Thoracic aorta (tissue), 2 donors: ENCODE measurements at regions not wholly inside any gene's neighbourhood (a gene's known extent, or its start where the extent isn't known, plus 50 kb on each side); places are given as distances from the start of the nearest gene placed in this dataset.

ENCODE experiments used
- ATAC-seq: fragments of 150-250 bp; one replicate; pipeline ENCODE4 v1.8.0; 2017; ENCODE audit warnings: low read depth; ENCODE audit not compliant: insufficient number of reproducible peaks, low FRiP score
- DNase-seq: peaks from one replicate; pipeline ENCODE4 v3.0.0-alpha.2; 2020; ENCODE audit warnings: low spot score
- H3K27ac ChIP-seq, 2 donors: fragments of 200-600 bp; sonication (generic); 1 replicate in 1 of 2; 2 replicates in 1 of 2; pipeline ENCODE4 v1.5.1; 2016; ENCODE audit warnings: mild to moderate bottlenecking in 2 of 2, moderate library complexity in 2 of 2
- H3K27me3 ChIP-seq: fragments of 200-600 bp; sonication (generic); replicated peaks from 2 replicates; pipeline ENCODE4 v1.6.0; 2016; ENCODE audit warnings: mild to moderate bottlenecking; ENCODE audit not compliant: insufficient read depth
- H3K36me3 ChIP-seq: fragments of 200-600 bp; sonication (generic); one replicate; pipeline ENCODE4 v1.5.1; 2016
- H3K4me1 ChIP-seq, 2 donors: fragments of 200-600 bp; sonication (generic); 1 replicate in 1 of 2; 2 replicates in 1 of 2; pipeline versions ENCODE4 v1.5.1 to v1.6.0; 2016; ENCODE audit warnings: low read depth in 2 of 2, mild to moderate bottlenecking in 1 of 2; ENCODE audit not compliant: control insufficient read depth in 1 of 2
- H3K4me3 ChIP-seq: fragments of 200-600 bp; sonication (generic); 2 replicates; pipeline ENCODE4 v1.5.1; 2016; ENCODE audit warnings: mild to moderate bottlenecking
- H3K9me3 ChIP-seq: fragments of 200-600 bp; sonication (generic); 2 replicates; pipeline ENCODE4 v1.5.1; 2016
- TF ChIP-seq, protein P1 (sequence below): fragments of 200-600 bp; sonication (generic); IDR thresholded peaks from one replicate; pipeline ENCODE4 v1.5.1; 2019; ENCODE audit warnings: antibody characterized with exemption

DNA sequence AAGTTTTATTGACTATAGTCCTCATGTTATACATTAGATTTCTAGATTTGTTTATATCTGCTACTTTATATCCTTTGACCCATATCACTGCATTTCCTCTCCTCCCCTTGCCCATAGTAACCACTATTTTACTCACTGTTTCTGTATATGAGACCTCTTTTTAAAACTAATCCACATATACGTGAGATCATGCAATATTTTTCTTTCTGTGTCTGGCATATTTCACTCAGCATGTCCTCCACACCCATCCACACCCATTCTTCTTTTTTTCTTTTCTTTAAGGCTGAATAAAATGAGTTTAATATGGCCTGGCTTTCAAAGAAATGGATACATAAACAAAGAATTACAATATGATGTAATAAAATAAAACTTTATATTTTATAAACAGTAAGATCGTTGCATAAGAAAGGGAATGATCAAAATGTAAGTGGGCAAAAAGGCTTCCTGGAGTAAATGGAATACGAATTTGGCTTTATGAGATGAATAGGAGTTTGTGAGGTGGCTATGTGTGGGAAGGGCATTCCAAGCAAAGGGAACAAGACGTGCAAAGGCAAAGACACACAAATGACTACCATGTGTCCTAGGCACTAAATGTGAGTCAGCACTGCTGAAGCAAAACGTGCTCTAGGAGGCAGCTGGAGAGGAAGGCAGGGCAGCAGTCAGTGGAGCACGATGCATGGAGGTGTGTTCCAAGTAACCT, 53.2 kb upstream of the HIF1A start:
- Histone ChIP-seq H3K4me1 (peaks cover 0 to 10% of the 10 kb centered on the region in 2 donors), H3K9me3 (no peaks in the 10 kb centered on the region), H3K27me3 (no peaks in the 10 kb centered on the region), H3K27ac (no peak overlapping the region), H3K36me3 (no peaks in the 10 kb centered on the region), H3K4me3 (no peak overlapping the region)
- TF ChIP-seq, protein P1, sequence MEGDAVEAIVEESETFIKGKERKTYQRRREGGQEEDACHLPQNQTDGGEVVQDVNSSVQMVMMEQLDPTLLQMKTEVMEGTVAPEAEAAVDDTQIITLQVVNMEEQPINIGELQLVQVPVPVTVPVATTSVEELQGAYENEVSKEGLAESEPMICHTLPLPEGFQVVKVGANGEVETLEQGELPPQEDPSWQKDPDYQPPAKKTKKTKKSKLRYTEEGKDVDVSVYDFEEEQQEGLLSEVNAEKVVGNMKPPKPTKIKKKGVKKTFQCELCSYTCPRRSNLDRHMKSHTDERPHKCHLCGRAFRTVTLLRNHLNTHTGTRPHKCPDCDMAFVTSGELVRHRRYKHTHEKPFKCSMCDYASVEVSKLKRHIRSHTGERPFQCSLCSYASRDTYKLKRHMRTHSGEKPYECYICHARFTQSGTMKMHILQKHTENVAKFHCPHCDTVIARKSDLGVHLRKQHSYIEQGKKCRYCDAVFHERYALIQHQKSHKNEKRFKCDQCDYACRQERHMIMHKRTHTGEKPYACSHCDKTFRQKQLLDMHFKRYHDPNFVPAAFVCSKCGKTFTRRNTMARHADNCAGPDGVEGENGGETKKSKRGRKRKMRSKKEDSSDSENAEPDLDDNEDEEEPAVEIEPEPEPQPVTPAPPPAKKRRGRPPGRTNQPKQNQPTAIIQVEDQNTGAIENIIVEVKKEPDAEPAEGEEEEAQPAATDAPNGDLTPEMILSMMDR = no peak
- ATAC-seq (no peak), DNase-seq (no peak)

DNA sequence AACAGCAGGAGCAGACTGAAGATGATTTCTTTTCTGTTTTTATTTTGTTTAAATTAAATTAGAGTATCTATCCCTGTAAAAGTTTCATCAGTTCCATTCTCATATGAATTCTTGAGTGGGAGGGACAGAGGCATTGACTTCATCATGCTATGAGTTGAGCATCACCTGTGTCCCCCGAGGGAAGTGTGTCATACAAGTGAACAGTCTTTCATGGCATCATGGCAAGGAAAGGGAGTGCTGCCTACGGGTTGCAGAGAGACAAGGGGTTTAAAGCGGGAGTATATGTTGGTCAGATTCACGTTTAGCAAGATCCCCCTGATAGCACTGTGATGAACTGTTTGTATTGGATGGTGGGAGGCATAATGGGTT, 52.7 kb upstream of the HIF1A start:
- H3K4me1 ChIP-seq = peaks cover 0 to 10% of the 10 kb centered on the region in 2 donors
- no peak for ATAC-seq
- TF ChIP-seq, protein P1 = no peak
- DNase-seq = no peak
- H3K36me3 ChIP-seq = no peaks in the 10 kb centered on the region
- H3K27me3 ChIP-seq = no peaks in the 10 kb centered on the region
- H3K27ac ChIP-seq = no peak overlapping the region
- H3K9me3 ChIP-seq = no peaks in the 10 kb centered on the region
- no peak overlapping the region for H3K4me3 ChIP-seq

DNA sequence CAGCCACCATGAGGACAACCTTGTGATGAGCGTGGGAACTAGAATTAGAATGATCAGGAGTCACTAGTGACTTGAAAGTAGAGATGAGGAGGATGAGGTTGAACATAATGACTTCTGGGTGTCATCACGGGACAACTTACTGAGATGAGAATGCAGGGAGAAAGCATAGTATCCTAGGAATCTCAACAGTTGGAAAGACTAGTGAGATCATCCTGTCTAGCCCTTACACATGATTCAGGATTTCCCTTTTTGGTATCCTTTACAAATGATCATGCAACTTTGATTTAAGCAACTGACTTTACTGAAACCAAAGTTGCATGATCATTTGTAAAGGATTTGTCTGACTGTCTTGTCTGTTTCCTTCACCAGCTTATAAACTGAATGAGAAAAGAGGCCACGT, 51.8 kb upstream of the HIF1A start:
- no peaks in the 10 kb centered on the region for H3K9me3 ChIP-seq
- no peak overlapping the region for H3K4me3 ChIP-seq
- H3K36me3 ChIP-seq = no peaks in the 10 kb centered on the region
- H3K27ac ChIP-seq = no peak overlapping the region
- DNase-seq (no peak), ATAC-seq (no peak)
- H3K4me1 ChIP-seq = peaks cover 0 to 10% of the 10 kb centered on the region in 2 donors
- H3K27me3 ChIP-seq = no peaks in the 10 kb centered on the region
- TF ChIP-seq, protein P1 = no peak

DNA sequence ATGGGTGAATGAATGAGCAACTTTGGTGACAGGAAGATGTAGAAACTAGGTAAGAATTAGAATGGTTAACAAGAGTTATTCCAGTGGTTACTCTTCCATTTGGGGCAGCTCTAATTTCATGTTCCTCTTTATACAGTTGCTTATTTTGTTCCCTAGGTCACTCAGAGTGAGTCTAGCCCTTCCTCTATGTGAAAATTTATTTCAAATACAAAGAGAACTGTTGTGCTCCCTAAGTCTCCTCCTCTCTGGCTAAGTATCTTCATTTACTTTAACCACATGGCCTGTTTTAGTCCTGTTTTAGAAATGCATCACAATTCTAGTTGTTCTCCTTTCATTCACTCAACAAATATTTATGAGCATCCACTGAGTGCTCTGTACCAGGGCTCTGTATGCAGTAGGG, 51.1 kb upstream of the HIF1A start:
- H3K27me3 ChIP-seq = no peaks in the 10 kb centered on the region
- TF ChIP-seq, protein P1 = no peak
- no peak overlapping the region for H3K27ac ChIP-seq
- no peak overlapping the region for H3K4me3 ChIP-seq
- no peaks in the 10 kb centered on the region for H3K9me3 ChIP-seq
- H3K36me3 ChIP-seq = no peaks in the 10 kb centered on the region
- peaks cover 0 to 10% of the 10 kb centered on the region in 2 donors for H3K4me1 ChIP-seq
- DNase-seq (no peak), ATAC-seq (no peak)

DNA sequence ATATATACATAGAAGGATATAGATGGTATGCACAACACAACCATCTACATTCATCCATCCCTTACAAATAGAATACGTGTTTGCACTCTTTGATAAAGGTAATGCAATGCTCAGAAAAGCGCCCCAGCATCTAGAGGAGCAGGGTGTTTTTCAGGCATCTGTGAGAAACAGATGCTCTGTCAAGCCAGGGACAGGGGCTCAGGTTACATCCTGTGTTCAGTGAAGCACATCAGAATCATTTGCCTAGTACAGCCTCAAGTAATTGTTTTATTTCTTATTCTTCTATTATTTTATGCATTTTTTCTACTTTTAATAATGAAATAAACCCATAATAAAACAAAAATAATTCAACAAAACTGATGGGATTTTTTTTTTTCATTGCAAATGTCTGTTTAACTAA, 50.5 kb upstream of the HIF1A start:
- TF ChIP-seq, protein P1 = no peak
- H3K9me3 ChIP-seq = no peaks in the 10 kb centered on the region
- DNase-seq (no peak), ATAC-seq (no peak)
- H3K4me3 ChIP-seq = no peak overlapping the region
- H3K27ac ChIP-seq = no peak overlapping the region
- H3K36me3 ChIP-seq = no peaks in the 10 kb centered on the region
- H3K4me1 ChIP-seq = peaks cover 0 to 10% of the 10 kb centered on the region in 2 donors
- no peaks in the 10 kb centered on the region for H3K27me3 ChIP-seq
